ENCODE measurements at regions not wholly inside any gene's neighbourhood (a gene's known extent, or its start where the extent isn't known, plus 50 kb on each side); places are given as distances from the start of the nearest gene placed in this dataset.

DNA sequence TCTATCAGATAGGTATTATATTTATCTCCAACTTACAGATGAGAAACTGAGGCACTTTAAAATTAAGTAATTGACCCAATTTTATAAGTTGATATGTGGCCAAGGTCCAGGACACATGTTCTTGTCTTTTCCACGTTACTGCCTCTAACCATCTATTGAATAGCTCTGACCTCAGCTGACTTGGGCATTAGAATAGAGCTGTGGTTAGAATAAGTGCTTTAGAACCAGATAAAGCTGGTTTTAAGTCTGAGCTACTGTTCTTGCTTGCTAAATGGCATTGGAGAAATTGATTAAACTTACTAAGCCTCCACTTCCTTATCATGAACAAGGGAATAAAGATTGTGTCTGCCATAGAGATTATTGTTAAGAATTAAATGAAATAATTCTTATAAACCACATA lies 147.8 kb upstream of the DTNBP1 start:
- no peak overlapping the region for H3K27ac ChIP-seq

DNA sequence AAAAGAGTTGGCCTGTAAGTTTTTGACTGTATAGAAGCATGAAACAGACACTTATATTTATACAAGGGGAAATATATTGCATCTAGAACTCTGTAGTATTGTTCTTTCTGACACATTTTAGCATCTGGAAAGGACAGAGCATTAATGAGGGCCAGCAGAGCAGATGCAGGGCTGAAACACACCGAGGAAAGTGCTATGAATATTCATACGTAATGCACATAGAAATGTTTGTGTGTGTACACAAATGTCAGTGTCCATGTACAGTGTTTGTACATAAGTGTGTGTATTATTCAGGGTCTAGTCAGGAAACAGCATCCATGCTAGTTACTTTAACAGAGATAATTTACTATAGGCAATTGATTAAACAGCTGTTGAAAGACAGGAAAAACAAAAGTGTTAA lies 146.5 kb upstream of the DTNBP1 start:
- H3K27ac ChIP-seq: no peak overlapping the region
- TF ChIP-seq, protein P1, sequence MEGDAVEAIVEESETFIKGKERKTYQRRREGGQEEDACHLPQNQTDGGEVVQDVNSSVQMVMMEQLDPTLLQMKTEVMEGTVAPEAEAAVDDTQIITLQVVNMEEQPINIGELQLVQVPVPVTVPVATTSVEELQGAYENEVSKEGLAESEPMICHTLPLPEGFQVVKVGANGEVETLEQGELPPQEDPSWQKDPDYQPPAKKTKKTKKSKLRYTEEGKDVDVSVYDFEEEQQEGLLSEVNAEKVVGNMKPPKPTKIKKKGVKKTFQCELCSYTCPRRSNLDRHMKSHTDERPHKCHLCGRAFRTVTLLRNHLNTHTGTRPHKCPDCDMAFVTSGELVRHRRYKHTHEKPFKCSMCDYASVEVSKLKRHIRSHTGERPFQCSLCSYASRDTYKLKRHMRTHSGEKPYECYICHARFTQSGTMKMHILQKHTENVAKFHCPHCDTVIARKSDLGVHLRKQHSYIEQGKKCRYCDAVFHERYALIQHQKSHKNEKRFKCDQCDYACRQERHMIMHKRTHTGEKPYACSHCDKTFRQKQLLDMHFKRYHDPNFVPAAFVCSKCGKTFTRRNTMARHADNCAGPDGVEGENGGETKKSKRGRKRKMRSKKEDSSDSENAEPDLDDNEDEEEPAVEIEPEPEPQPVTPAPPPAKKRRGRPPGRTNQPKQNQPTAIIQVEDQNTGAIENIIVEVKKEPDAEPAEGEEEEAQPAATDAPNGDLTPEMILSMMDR (conservative IDR thresholded peaks at IDR 0.05): no peak

More for the DNA sequence above, 147.8 kb upstream of the DTNBP1 start:
- TF ChIP-seq, protein P1 (conservative IDR thresholded peaks at IDR 0.05): no peak

DNA sequence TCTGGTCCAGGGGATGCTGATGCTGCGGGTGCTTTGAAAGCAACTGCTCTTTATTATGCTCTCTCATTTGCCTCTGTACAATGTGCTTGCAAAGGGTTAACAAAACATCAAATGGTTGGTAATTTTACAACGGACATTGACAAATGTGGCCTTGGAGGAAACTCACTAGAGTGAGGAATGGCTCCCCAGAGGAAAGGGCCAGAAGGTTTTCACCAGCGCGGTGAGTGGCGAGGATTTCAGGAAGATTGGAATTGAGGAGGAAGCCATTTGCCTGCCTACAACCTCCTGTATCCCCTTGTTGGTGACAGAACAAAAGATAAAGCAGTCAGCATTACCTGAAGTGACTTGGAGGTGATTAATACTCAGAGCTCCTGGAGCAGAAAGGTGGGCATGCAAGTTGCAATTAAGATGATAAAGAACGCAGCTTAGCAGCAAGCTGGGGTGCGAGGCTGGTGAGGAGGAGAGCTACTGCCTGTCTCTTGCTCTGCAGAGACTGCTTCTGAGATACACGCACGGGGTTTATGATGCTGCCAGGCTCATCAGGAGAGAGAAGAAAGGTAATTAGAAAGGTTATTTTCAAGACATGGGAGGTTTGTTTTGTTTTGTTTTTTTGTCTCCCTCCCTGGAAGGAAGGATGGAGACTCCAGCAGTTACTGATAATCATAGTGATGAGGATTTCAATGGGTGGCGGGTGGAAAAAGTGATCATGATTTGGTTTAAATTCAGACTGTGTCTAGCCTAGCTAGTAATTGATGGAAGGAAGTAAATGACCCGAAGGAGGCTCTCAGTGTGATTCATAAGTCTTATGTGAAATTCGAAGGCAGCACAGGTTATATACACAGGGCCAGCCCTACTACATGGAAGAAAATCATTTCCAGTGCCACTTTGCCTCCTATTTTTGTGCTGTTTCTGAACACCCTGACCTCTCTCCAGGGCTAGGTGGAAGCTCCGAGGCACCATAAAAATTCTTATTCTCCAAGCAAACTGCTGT lies 141.6 kb upstream of the DTNBP1 start:
- no peak overlapping the region for H3K27ac ChIP-seq
- TF ChIP-seq, protein P1 (conservative IDR thresholded peaks at IDR 0.05): no peak

DNA sequence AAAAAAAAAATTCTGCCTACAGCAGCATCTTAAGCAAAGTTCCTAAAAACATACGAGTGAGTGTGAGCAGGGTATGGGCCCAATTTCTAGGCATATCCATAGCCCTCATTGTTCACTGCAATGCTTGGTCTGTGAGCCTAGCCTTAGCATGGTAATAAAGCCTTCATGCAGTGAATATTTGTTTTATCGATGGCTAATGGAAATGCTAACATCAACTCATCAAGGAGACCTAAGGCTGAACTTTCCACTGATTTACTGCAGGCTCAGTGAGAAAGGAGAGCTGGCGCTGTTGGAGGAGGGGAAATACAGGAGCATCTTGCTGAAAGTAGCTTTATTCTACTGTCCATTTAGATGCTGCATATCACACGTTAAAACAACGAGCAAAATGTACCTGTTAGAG lies 139.6 kb upstream of the DTNBP1 start:
- no peak overlapping the region for H3K27ac ChIP-seq
- TF ChIP-seq, protein P1 (conservative IDR thresholded peaks at IDR 0.05): no peak

DNA sequence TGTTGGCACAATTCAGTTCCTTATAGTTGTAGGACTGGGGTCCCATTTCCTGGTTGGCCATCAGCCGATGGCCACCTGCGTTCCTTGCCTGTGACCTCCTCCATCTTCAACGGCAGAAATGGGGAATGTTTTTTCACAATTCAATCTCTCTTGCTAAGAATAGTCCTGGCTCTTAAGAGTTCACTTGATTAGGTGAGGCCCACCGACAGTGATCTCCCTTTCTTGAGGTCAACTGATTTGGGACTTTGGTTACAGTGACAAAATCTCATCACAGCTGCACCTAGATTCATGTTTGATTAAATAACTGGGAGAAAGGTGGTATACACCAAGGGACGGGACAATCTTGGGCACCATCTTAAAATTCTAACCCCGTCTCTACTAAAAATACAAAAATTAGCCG lies 139.1 kb upstream of the DTNBP1 start:
- TF ChIP-seq, protein P1 (conservative IDR thresholded peaks at IDR 0.05): no peak
- no peak overlapping the region for H3K27ac ChIP-seq

DNA sequence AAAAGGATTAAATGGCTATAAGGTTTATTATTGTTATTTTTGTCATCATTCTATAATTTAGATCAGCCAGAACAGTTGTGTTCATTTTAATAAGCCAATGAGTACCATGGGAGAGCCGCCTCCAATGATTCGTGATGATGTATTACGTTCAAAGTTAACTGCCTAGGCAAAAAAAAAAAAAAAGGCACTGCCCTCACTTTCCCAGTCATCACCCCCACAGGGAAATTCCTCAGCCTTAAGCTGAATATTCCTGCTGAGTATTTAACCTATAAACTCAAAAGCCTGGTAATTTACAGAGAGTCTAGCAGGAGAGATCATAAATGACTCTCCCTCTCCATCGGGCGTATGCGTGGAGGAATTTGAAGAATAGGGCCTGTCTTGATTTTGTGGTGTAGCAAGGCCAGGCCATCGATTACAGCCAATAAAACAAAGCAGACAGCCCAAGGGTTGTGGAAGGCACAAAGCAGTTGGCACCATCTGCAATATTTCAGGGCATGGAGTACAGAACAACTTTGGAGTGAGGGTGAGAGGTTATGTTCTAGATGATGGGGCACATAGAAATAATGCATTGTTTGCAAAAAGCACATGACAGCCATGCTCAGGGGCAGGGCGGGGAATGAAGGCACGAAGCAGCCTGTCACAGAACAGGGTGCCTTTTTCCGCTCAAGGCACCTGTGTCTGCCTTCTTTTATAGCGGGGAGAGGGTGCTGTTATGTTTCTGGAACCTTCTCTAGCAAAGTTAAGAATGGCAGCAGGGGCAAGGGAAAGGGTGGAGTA lies 138.2 kb upstream of the DTNBP1 start:
- H3K27ac ChIP-seq: no peak overlapping the region
- TF ChIP-seq, protein P1 (conservative IDR thresholded peaks at IDR 0.05): no peak
